Medulla oblongata (tissue), 1 donor: ENCODE measurements at regions not wholly inside any gene's neighbourhood (a gene's known extent, or its start where the extent isn't known, plus 50 kb on each side); places are given as distances from the start of the nearest gene placed in this dataset.
"Not testable (repeated sequence)": the region's sequence is repeated elsewhere in the genome, so short reads cannot be mapped to it uniquely, and the experiment has no call there.

Source experiments
- DNase-seq: peaks from one replicate; pipeline ENCODE4 v3.0.0-alpha.2; 2015; ENCODE audit errors: extremely low spot score

DNA sequence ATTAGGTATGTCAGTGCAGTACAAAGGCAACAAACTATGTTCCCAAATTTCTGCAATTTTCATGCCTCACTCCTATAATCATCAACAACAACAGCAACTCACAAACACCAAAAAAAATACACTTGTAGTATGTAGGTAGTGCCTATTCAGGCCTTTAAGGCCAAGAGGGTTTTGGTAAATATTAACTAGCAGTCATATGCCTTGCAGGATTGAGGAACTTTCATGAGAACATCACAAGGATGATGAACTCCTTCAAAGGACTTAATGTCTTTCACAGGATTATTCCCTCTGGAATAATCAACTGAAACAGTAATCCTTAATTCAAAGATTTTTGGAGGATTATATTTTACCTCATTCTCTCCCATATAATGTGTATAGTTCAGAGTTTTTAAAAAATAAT is 293.8 kb downstream of the NOVA1 start:
- DNase-seq: no peak

DNA sequence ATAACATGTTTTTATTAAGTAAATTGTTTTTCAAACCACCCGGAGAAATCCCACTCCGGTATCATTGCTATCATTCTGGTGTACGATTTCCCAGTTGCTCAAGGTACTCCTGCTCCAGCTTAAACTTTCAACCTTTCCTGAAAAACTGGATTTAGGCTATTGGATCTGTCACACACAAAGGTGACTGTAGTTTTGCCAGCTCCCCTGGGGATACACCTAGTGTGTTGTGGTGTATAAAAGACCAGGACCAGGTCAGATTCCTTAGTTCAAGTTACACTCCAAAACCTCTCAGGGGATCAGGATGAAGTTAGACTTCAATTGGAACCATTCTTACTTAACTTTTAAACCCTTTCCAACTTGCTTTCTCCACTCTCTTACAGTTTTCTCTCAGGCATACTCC is 303.9 kb downstream of the NOVA1 start:
- no peak for DNase-seq

DNA sequence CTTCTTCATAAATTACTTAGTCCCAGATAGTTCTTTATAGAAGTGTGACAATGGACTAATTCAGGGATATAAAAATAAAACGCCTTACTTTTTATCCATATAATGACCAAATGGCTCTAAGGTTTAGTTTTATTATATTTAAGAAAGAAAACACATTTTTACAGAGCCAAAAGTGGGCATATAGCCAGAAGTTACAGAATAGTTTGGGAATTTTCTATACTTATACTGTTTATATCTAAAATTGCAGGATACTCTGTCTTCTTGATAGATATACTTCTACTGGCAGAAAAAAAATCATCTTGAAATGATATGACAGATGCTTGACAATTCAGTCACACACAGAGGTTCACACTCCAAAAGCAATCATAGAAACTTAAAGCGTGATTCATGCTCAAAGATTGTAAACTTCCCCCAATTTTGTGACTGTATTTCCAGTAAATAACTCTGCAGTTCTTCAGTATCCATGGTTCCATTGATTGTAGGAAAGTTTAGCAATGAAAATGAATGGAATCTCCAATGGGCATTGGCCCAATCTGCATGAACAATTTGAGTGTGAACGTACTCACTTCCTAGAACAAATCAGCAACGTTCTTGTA is 307.8 kb downstream of the NOVA1 start:
- no peak for DNase-seq

DNA sequence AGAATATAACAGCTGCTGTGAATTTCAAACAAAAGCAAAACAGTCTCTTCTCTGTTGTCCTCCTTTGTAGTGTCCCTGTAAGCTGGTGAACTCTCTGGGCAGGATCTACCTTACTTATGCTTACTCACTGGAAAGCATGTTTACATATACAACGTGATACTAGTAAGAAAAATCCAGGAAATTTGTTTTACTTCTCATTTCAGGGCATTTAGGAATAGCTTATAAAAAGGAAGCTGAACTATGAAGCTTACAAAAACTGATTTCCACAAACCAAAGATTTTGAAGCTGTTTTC is 311.0 kb downstream of the NOVA1 start:
- DNase-seq: no peak

DNA sequence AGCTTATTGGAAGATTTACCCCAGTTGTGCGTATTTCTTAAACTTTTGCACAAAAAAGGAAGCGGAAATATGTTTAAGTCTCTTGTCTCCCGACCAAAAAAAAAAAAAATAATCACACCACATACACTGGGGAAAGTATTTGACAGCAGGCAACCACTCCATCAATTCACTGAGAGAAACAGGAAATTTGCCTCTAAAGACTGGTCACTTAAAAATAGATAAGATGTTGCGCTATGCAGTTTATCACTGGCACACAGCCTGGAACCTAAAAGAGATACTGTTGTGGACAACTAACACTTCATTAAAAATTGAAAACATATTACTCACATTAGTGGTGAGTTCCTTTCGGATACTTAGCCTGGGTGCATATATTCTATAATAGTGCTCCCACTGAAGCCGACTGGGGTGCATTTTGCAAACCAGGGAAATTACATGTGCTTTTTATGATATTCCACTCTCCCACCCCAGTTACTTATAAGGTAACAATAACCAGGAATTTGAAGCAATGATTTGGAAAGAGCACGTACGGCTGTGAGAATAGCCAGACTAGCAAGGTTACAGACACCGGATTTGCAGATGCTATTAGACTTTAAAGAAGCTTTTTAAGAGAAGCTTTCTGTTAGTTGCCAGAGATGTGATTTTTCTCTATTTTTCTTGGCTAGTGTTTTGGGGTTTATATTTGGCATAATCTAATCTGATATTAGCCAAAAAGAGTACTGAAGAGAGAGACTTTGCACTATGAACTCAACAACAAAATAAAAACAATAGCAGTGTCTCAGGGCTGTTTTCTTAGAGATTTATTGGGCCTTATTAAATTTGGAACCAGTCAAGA is 311.5 kb downstream of the NOVA1 start:
- DNase-seq: no peak

DNA sequence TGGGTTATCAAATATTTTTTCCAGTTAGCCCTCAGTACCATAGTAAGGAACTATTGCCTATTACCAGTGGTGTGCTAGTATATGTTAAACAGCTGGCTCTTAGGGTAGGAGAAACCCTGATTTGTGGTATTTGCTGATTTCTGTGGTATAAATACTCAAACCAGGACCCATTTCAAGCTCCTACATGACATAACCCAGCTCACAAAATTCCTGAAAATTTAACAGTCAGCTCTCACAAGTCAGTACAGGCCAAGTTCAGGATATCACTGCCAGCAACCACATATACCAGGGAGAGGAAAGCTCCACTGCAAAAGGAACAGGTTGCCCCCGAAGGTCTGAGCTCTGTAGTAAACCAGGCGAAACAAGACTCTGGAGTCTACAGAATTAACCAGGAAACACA is 315.3 kb downstream of the NOVA1 start:
- no peak for DNase-seq

DNA sequence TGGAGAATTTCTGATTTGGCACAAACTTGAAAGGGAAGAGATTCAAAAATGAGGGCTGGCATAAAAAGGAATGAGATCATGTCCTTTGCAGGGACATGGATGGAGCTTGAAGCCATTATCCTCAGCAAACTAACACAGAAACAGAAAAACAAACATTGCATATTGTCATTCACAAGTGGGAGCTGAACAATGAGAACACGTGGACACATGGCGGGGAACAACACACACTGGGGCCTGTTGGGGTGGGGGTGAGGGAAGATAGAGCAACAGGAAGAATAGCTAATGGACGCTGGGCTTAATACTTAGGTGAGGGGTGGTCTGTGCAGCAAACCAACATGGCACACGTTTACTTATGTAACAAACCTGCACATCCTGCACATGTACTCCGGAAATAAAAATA is 315.8 kb downstream of the NOVA1 start:
- DNase-seq: not testable (repeated sequence)

DNA sequence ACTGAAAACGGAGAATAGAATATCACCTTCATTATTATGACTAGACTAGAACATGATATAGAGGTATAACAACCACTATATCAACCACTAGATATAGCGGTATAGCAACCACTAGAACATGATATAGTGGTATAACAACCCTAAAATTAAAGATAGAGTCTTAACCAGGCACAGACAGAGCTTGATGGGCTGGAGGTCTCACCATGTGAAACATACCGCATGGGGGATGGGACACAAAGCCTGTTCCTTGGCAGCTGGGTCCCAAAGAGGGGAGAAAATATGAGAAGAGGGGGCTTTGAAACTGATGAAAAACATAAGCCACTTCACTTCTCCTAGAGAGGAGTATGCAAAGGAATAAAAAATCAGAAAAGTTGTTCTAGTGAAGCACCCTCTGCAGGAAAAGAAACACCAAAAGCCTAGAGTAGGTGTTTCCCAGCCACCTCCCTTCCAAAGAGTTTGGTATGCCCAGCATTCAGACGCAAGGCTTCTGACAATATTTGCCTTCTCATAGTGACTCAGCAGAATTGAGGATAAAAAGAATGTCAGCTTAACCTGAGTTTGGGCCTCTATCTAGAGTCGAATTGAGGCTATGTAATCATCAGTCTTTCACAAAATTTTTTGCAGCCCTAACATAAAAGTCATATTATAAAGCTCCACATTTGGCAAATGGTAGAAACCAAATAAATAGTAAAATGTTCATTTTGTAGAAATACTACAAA is 316.4 kb downstream of the NOVA1 start:
- peak; percentile 54 for DNase-seq

DNA sequence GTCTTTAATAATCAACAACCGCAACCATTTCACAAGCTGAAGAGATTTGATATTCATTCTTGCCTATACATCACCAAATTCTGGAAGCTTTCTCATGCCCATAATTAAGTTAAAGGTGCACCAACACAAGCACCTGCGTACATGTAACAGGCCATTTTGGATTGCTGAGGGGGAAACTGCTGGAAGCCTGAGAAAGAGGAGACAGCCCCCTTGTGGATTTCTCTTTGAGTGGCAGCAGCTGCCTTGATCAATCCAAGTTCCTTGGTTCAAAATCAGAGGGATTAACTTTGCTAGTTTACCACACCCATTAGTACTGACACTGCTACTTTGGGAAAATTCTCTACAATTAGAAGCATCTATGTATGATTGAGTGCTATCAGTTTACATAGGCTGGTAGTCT is 321.1 kb downstream of the NOVA1 start:
- DNase-seq: no peak

DNA sequence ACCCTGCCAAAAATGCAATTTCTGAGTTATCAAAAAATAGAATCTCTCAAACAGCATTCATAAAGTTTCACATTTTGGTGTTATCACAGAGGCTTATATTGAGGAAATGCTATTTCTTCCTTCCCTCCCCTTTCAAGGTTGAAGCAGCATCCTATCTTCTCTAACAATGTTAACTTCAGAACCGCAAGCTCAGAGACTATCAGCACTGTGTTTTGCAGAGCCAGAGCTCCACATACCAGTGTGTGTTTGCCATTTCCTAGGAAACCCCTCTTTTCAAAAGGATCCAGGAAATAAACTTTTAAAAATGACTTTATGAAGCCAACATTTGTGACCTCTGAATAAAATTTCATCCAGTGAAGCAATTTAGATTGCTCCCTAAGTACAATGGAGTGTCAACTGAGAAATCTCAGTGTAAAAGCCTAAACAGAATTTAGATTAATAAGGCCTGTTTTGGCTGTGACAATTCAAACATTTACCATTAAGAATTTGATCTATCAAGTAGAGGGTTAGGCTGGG is 332.6 kb downstream of the NOVA1 start:
- no peak for DNase-seq

DNA sequence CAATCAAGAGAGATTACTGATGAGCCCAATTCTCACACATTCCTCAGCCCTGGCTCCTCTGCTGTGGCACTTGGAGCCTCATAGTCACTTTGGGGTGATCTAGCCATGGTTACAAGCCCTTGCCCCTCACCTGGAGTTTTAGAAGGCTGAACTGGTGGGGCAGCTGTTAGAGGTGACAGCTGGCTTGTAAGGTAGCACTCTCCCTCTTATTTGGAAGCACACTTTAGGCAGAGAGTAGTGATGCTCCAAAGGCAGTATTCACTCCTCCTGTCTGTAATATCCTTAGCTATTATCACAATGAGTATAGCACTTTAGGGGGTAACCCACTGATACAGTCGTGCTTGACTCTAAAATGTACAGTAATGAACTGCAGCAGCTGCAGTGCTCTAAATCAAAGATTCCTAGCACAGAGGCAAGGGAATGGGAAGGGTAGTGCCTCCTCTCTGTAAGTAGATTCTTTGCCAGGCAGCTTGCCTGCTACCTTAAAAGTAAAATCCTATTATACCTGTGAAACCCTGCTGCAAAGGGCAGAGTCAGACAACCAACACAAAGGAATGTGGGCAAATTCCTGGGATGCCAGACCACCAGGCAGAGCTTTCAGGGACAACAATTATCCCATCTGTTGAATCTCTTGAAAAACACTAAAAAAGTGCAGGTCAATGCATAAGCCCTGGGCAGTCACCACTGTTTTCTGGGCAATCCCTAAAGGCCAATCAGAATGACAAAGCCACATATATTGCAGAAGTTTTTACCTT is 336.3 kb downstream of the NOVA1 start:
- no peak for DNase-seq

DNA sequence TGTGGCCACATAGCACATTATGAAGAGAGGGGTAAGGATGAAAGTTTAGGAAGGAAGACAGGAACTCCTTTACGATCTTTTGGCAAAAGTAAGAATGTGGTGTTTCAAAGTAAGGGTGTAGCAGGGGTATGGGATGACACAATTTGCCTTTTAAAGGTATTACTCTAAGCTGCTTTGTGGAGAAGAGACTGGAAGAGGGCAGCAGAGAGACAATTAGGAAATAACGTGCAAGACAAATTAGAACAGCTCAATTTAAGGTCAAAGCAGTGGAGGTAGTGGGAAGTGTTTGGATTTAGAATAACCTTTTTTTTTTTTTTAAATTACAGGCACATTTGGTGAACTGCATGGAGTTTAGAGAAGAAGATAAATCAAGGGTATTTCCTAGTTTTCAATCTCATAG is 342.6 kb downstream of the NOVA1 start:
- peak; percentile 37 for DNase-seq

DNA sequence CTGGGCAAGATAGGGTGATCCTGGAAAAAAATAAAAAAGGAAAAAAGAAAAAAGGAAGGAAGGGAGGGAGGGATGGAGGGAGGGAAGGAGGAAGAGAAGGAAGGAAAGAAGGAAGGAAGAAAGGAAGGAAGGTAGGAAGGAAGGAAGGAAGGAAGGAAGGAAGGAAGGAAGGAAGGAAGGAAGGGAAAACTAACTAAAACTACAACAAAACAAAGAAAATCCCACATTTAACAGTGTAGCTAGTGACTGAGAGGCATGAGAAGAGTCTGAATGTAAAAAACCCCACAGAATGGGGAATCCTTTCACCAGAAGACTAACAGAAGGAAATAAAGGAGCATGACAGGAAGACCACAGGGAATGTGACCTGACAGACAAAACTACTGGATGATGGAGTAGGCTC is 345.7 kb downstream of the NOVA1 start:
- no peak for DNase-seq

DNA sequence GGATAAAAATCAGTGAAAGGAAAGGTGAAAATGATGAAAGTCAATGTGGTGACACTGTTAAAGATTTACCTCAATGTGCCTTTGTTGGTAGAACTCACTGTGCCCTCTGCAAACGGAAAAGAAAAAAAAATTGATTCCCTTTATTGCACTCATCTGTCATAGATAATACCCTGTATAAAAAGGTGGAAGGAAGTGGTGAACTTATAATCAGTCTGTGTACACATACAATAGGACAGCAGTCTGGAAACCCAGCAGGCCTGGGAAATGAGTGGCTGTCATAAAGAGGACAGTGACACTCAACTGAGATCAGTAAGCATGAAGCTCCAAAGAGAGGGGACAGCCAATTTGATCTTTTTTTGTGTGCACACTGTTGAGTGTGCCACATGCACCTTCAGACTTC is 364.7 kb downstream of the NOVA1 start:
- DNase-seq: no peak

DNA sequence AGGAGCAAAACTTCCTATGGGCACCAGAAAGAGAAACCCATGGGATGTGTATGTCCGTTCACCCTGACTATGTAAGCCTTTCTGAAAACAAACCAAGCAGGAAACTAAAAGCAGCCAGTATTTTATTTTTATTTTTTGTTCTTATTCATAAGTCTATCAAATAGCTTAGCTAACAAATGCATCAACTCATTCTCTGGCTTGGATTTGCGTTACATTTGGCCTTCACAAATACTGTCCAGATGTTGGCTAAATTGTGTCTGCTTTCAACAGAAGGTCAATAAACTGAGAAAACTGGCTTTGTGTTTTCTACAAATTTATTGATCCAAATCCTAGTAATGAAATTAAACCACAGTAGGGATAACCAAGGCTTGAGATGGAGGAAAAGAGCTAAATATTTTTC is 379.0 kb downstream of the NOVA1 start:
- DNase-seq: no peak

DNA sequence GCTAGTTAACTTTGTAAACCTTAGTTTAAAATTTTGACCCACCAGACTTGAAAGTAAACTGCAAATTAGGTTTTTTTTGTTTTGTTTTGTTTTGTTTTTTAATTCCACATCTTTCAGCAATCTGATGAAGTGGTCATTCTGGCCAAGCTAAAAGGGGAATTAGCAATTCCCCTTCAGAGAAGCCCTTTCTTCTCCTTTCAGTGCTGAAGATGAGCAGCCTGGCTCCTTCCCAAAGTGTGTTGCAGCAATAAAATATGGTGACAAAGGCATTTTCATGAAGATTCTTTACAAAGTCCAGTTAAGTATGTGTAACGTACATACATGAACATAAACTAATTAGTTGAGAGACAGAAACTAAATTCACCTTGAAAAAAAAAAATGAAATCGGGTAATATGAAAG is 380.1 kb downstream of the NOVA1 start:
- peak; percentile 45 for DNase-seq

DNA sequence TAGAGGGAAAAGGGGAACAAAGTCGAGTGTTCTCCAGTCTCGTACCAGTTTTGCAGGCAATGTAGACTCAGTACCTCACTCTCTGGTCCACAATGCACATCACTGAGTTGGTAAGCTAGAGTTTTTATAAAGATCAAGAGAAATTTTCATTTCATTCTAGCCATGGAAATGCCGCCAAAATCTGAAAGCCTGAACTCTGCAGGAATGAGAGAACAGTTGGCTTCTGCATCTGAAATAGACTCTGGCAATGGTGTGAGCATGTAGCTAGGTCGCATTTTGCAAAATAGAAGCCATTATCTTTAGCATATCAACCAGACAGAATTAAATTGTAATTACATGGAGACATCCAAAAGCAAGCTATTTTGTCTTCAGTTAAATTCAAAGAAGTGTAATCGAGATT is 381.0 kb downstream of the NOVA1 start:
- DNase-seq: no peak

DNA sequence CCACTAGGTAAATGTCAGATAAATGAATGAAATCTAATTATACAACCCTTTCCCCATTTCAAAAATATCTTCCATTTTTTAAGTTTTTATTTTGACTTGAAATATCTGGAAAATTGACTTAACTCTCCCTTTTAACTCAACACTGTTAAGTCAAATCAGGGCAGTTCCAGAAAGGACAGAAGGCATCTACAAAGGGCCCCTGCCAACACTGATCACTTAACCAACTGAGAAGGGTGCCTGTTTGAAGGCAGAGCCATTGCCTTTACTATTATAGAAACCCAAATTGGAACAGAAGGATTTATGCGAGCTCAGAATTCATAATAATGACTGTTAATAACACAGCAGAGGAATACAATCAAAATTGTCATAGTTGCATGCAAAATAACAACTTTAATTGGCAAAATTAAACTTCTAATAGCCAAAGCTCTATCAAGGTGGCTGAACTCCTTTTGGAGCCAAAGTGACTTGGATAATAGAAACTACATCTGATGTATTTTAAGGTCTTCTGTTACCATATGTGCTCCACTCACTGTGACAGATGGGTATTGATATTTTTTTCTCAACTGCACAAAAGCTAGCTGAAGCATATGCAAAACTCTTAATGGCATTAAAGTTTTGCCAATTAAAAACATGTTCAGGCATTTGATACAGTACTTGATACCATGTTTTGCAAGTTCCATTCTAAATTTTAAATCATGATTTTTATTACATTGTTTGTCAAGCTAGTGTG is 383.8 kb downstream of the NOVA1 start:
- DNase-seq: no peak

DNA sequence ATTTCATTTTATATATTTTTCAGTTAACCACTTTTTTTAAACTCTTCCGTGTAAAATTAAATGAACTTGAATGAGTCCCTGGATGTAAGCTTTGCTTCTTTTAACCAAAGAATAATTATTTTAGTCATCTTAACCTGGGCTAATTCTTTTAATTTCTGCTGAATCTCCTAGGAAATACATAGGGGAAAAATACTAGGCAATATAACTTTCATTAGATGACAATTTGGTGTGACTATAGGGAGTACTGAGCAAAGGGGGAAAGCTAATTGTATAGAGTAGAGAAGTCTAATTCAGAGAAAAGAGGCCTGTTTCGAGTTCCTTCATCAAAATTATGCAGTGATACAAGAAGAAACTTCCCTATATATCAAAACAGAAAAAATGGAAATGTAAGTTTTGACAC is 388.1 kb downstream of the NOVA1 start:
- DNase-seq: no peak

DNA sequence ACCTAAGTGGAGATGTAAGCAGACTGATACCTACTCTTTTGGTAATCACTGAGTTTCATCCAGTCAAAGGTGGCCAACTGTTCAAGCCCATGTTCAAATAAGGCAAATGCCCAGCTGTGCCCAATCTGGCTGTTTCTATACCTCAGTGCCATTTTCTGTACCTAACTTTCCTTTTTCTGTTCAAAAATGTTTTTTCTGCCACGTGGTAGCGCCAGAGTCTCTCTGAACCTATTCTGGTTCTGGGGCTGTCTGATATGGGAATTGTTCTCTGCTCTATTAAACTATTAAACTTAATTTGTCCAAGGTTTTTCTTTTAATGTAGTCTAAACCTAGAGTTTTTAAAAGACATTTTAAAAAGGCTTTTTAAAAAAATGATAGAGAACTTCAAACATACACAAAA is 391.2 kb downstream of the NOVA1 start:
- DNase-seq: no peak

DNA sequence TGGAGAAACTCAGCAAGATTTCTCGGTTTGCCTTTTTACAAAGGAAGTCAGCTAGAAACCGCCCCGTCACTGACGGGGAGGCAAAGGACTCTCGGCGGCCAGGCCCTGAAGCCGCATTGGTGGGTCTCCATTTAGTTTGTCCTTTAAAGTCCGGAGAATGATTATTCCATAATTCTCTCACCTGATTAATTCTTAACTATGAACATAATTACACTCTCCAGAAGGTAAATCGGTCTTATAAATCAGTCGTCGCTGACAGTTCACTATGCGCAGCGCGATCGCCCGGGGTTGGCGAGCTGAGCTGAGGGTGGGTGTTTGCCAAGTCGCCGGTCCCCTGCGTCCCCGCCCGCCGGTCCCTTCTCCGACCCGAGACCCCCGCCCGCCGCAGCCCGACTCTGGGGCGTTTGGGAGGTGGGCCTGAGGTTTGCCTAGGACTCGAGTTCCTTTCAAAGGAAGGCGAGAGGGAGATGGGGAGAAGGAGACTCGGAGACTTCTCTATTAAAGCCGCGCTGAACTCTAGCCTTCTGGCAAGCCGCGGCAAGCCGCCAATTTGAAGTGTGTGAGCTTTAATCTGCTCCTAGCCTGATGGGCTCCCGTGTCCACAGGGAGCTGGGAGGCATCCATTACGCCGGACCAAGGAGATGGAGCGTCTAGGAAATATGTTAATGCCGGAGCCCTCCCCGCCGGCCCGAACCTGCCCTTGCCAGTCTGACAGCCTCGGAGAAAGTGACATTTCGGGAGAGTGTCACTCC is 392.9 kb downstream of the NOVA1 start:
- peak; percentile 54 for DNase-seq
